Neural cell (in vitro differentiated cells): ENCODE measurements at regions not wholly inside any gene's neighbourhood (a gene's known extent, or its start where the extent isn't known, plus 50 kb on each side); places are given as distances from the start of the nearest gene placed in this dataset.

Experiments
- EZH2 ChIP-seq: fragments of 200-600, 300-800 bp; shearing (Covaris generic), sonication (generic); IDR thresholded peaks from 2 replicates; pipeline ENCODE4 v1.6.1; 2014; ENCODE audit warnings: antibody characterized with exemption, low read length, borderline replicate concordance, mild to moderate bottlenecking; ENCODE audit not compliant: insufficient read depth, poor library complexity, severe bottlenecking
- MXI1 ChIP-seq: fragments of 450-650 bp; conservative IDR thresholded peaks from 2 replicates; pipeline ENCODE4 v1.6.1; 2014; ENCODE audit warnings: antibody characterized with exemption, mild to moderate bottlenecking; ENCODE audit not compliant: poor library complexity, severe bottlenecking
- POLR2AphosphoS5 ChIP-seq: IDR thresholded peaks from 2 replicates; pipeline ENCODE4 v1.6.1; 2012
- SMC3 ChIP-seq: fragments of 450-650 bp; conservative IDR thresholded peaks from 2 replicates; pipeline ENCODE4 v1.6.1; 2014; ENCODE audit warnings: antibody characterized with exemption, mild to moderate bottlenecking, moderate library complexity; ENCODE audit not compliant: poor library complexity
- TAF1 ChIP-seq: IDR thresholded peaks from 2 replicates; pipeline ENCODE4 v1.6.1; 2012; ENCODE audit warnings: low read depth
- TF ChIP-seq, protein P1 (sequence below): fragments of 450-650 bp; IDR thresholded peaks from 2 replicates; pipeline ENCODE4 v1.5.1; 2014; ENCODE audit warnings: antibody characterized with exemption, mild to moderate bottlenecking, moderate library complexity; ENCODE audit not compliant: poor library complexity, severe bottlenecking

DNA sequence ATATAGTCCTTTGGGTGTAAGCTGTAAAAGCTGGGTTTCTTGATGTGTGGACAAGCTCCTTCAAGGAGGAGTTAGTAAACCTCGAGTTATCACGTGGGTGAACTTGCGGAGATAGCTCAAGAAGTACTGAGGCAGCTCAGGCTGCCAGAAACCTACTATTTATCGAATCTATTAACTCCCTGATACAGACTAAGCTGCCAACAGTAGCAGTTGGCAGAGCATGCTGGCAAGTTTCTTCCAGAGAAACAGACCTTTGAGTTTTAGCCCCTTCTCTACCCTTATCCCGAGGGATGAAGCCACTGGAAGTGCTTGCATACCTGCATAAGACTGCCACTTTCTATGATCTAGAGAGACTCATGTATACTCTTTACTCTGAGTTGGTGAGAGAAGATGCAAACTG lies 624.5 kb upstream of the USP24 start:
- no peak for TF ChIP-seq TAF1
- TF ChIP-seq, protein P1, sequence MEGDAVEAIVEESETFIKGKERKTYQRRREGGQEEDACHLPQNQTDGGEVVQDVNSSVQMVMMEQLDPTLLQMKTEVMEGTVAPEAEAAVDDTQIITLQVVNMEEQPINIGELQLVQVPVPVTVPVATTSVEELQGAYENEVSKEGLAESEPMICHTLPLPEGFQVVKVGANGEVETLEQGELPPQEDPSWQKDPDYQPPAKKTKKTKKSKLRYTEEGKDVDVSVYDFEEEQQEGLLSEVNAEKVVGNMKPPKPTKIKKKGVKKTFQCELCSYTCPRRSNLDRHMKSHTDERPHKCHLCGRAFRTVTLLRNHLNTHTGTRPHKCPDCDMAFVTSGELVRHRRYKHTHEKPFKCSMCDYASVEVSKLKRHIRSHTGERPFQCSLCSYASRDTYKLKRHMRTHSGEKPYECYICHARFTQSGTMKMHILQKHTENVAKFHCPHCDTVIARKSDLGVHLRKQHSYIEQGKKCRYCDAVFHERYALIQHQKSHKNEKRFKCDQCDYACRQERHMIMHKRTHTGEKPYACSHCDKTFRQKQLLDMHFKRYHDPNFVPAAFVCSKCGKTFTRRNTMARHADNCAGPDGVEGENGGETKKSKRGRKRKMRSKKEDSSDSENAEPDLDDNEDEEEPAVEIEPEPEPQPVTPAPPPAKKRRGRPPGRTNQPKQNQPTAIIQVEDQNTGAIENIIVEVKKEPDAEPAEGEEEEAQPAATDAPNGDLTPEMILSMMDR, result no peak
- TF ChIP-seq EZH2, result no peak
- no peak for TF ChIP-seq SMC3
- no peak for TF ChIP-seq POLR2AphosphoS5
- TF ChIP-seq MXI1, result no peak
